ENCODE measurements at regions not wholly inside any gene's neighbourhood (a gene's known extent, or its start where the extent isn't known, plus 50 kb on each side); places are given as distances from the start of the nearest gene placed in this dataset.

- Histone ChIP-seq H3K4me3 (no peak overlapping the region), H3K4me1 (replicated peaks) (no peaks in the 10 kb centered on the region), H3K27me3 (replicated peaks; ENCODE audit: insufficient read depth) (no peaks in the 10 kb centered on the region), H3K36me3 (no peaks in the 10 kb centered on the region), H3K27ac (no peak overlapping the region), H3K9me3 (no peaks in the 10 kb centered on the region)
- intact Hi-C loops (cut with DNase I), result no loop called here
- TF ChIP-seq, protein P1, sequence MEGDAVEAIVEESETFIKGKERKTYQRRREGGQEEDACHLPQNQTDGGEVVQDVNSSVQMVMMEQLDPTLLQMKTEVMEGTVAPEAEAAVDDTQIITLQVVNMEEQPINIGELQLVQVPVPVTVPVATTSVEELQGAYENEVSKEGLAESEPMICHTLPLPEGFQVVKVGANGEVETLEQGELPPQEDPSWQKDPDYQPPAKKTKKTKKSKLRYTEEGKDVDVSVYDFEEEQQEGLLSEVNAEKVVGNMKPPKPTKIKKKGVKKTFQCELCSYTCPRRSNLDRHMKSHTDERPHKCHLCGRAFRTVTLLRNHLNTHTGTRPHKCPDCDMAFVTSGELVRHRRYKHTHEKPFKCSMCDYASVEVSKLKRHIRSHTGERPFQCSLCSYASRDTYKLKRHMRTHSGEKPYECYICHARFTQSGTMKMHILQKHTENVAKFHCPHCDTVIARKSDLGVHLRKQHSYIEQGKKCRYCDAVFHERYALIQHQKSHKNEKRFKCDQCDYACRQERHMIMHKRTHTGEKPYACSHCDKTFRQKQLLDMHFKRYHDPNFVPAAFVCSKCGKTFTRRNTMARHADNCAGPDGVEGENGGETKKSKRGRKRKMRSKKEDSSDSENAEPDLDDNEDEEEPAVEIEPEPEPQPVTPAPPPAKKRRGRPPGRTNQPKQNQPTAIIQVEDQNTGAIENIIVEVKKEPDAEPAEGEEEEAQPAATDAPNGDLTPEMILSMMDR (IDR thresholded peaks at IDR 0.05), result no peak
- TF ChIP-seq POLR2A (IDR thresholded peaks at IDR 0.05) (no peak), POLR2AphosphoS5 (IDR thresholded peaks at IDR 0.05) (no peak)
- no peak for DNase-seq (ENCODE audit: low spot score)
- WGBS, result 45% methylated on average over 2 of the region's 2 CpGs
Observed at GRCh38 chr13:63425131-63425530, 2009.5 kb upstream of the PCDH20 start.

DNA sequence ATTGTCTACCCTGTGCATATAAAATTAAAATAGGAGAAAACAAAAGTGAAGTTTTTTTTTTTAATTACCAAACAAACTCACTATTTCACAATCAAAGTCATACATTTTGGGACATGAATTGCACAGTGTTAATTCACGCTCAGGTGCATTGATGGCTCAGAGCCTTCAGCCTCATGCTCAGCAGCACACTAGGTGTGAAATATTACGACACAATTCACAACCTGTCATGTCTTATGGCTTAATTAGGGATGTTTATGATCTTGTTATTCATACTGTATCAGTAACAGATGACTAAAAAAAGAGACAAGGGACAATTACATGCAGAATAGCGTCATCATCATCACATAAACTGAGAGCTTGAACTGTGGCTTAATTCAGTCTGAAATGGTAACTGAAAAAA lies 2005.5 kb upstream of the PCDH20 start:
- H3K9me3 ChIP-seq, result no peaks in the 10 kb centered on the region
- no peak for DNase-seq (ENCODE audit: low spot score)
- 91% methylated on average over 3 of the region's 3 CpGs for WGBS
- TF ChIP-seq, protein P1 (IDR thresholded peaks at IDR 0.05), result no peak
- TF ChIP-seq POLR2AphosphoS5 (IDR thresholded peaks at IDR 0.05), result no peak
- no peak for TF ChIP-seq POLR2A (IDR thresholded peaks at IDR 0.05)
- no peaks in the 10 kb centered on the region for H3K27me3 ChIP-seq (replicated peaks; ENCODE audit: insufficient read depth)
- intact Hi-C loops (cut with DNase I), result no loop called here
- no peak overlapping the region for H3K4me3 ChIP-seq
- H3K27ac ChIP-seq, result no peak overlapping the region
- H3K4me1 ChIP-seq (replicated peaks), result no peaks in the 10 kb centered on the region
- H3K36me3 ChIP-seq, result no peaks in the 10 kb centered on the region

GRCh38 chr13:63420685-63421084 lies 2005.0 kb upstream of the PCDH20 start:
- no peaks in the 10 kb centered on the region for H3K9me3 ChIP-seq
- no peaks in the 10 kb centered on the region for H3K4me1 ChIP-seq (replicated peaks)
- H3K27me3 ChIP-seq (replicated peaks; ENCODE audit: insufficient read depth), result no peaks in the 10 kb centered on the region
- H3K36me3 ChIP-seq, result no peaks in the 10 kb centered on the region
- intact Hi-C loops (cut with DNase I), result no loop called here
- no peak overlapping the region for H3K27ac ChIP-seq
- no peak for DNase-seq (ENCODE audit: low spot score)
- no peak overlapping the region for H3K4me3 ChIP-seq
- no peak for TF ChIP-seq POLR2AphosphoS5 (IDR thresholded peaks at IDR 0.05)
- no peak for TF ChIP-seq POLR2A (IDR thresholded peaks at IDR 0.05)
- TF ChIP-seq, protein P1 (IDR thresholded peaks at IDR 0.05), result no peak

DNA sequence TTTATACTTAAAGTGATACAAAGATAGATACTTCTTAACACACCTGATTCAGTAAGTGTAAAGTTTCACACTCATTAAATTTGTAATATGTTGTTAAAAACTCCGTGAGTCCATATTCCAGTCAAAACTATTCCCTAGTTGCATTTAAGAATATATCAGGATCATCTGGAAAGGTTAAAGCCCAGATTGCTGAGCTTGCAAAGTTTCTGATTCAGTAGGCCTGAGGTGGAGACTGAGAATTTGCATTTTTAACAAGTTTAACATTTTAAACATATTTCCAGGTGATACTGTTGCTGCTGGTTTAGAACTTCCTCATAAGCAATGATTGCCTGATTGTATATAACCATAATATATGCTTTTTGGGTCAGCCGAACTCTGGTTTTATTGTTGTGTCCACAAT lies 1998.6 kb upstream of the PCDH20 start:
- intact Hi-C loops (cut with DNase I), result no loop called here

GRCh38 chr13:63409791-63410351 lies 1994.2 kb upstream of the PCDH20 start:
- TF ChIP-seq POLR2AphosphoS5 (IDR thresholded peaks at IDR 0.05), result no peak
- 72% methylated on average over 7 of the region's 7 CpGs for WGBS
- Histone ChIP-seq H3K36me3 (no peaks in the 10 kb centered on the region), H3K4me1 (replicated peaks) (no peaks in the 10 kb centered on the region), H3K9me3 (no peaks in the 10 kb centered on the region), H3K27ac (no peak overlapping the region), H3K4me3 (no peak overlapping the region), H3K27me3 (replicated peaks; ENCODE audit: insufficient read depth) (no peaks in the 10 kb centered on the region)
- intact Hi-C loops (cut with DNase I), result no loop called here
- DNase-seq (ENCODE audit: low spot score), result no peak

More for the DNA sequence above, 1998.6 kb upstream of the PCDH20 start:
- H3K9me3 ChIP-seq, result no peaks in the 10 kb centered on the region
- TF ChIP-seq POLR2A (IDR thresholded peaks at IDR 0.05) (no peak), POLR2AphosphoS5 (IDR thresholded peaks at IDR 0.05) (no peak)
- TF ChIP-seq, protein P1 (IDR thresholded peaks at IDR 0.05), result no peak
- no peak for DNase-seq (ENCODE audit: low spot score)
- no peak overlapping the region for H3K27ac ChIP-seq
- 91% methylated on average over 2 of the region's 2 CpGs for WGBS
- H3K4me3 ChIP-seq, result no peak overlapping the region
- no peaks in the 10 kb centered on the region for H3K27me3 ChIP-seq (replicated peaks; ENCODE audit: insufficient read depth)
- H3K4me1 ChIP-seq (replicated peaks), result no peaks in the 10 kb centered on the region
- H3K36me3 ChIP-seq, result no peaks in the 10 kb centered on the region

Measured in prostate gland (tissue), 2 donors.